ENCODE measurements at regions not wholly inside any gene's neighbourhood (a gene's known extent, or its start where the extent isn't known, plus 50 kb on each side); places are given as distances from the start of the nearest gene placed in this dataset.

DNA sequence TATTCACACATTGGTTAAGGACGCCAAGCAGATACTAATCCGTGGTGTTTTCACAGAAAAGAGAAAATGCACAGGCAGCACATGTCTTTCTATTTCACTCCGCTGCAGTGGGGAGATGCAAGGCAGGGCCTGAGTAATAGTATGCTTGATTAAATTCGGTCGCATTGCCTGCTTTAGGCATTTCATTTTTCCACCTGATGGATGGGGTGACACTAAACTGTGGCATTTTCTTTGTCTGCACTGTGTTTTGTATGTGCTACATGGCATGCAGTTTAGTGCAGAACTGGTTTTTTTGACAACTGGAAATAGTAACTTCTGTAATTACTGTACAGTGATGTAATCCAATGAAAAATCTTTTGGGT lies 94.9 kb downstream of the SLC17A6 start:
- Mint-ChIP-seq H3K27ac (no peak overlapping the region), H3K4me3 (no peak overlapping the region)

DNA sequence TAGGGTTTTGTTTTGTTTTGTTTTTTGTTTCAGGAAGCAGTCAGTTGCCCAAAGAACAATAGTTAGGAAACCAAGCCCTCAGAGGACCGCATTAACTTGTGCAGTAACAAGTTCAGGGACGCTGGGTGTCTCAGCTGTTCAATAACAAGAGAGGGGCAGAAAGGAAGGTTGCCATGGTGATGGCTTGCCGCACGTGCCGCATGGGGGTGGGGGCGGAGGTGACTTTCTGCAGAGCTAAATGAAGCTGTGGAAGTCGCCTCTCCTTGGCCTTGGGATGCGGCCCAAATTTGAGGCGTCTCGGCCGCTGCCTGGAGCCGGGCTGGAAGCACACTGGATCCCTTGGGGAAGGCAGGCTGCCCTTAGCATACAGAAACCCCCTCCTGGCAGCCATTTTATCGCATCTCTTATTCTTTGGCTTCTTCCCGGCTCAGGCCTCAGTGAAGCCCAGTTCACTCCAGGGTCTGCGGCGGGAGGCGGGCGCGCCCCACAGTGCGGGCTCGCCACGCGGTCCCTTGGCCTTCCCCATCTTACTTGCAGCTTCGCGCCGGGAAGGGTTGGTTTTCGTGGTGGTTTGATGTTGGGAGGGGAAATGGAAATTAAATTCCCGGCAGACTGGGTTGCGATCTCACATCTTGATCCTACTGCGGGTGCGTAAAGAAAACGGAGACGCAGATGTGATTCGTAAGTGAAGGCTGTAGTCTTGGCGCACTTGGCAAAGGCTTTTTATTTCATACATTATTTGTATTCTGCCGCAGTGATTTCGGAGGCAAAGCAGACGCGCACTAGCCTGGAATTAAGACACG lies 94.3 kb downstream of the SLC17A6 start:
- Histone ChIP-seq H2AFZ (replicated peaks) (peak overlapping the region; percentile 57), H3K79me2 (ENCODE audit: low read depth) (no peaks in the 10 kb centered on the region), H3K9ac (no peak overlapping the region), H3F3A (ENCODE audit: low read depth) (no peaks in the 10 kb centered on the region), H3K36me3 (no peaks in the 10 kb centered on the region), H3K4me3 (no peak overlapping the region), H3K4me1 (no peaks in the 10 kb centered on the region), H3K27me3 (no peaks in the 10 kb centered on the region), H4K20me1 (ENCODE audit: low read depth) (no peaks in the 10 kb centered on the region), H3K4me2 (no peak overlapping the region), H3K9me3 (ENCODE audit: low read depth) (no peaks in the 10 kb centered on the region), H3K27ac (no peak overlapping the region)
- Mint-ChIP-seq H3K27me3 (ENCODE audit: insufficient read depth, low read depth) (peaks cover 9% of the 10 kb centered on the region), H3K4me1 (peaks cover 27% of the 10 kb centered on the region), H3K36me3 (no peaks in the 10 kb centered on the region), H3K9me3 (peaks cover 10% of the 10 kb centered on the region), H3K27ac (no peak overlapping the region), H3K4me3 (no peak overlapping the region)
- TF ChIP-seq, protein P1, sequence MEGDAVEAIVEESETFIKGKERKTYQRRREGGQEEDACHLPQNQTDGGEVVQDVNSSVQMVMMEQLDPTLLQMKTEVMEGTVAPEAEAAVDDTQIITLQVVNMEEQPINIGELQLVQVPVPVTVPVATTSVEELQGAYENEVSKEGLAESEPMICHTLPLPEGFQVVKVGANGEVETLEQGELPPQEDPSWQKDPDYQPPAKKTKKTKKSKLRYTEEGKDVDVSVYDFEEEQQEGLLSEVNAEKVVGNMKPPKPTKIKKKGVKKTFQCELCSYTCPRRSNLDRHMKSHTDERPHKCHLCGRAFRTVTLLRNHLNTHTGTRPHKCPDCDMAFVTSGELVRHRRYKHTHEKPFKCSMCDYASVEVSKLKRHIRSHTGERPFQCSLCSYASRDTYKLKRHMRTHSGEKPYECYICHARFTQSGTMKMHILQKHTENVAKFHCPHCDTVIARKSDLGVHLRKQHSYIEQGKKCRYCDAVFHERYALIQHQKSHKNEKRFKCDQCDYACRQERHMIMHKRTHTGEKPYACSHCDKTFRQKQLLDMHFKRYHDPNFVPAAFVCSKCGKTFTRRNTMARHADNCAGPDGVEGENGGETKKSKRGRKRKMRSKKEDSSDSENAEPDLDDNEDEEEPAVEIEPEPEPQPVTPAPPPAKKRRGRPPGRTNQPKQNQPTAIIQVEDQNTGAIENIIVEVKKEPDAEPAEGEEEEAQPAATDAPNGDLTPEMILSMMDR (IDR thresholded peaks at IDR 0.05), result no peak
- no peak for TF ChIP-seq EZH2phosphoT487 (IDR thresholded peaks at IDR 0.05)
- no peak for TF ChIP-seq EZH2 (IDR thresholded peaks at IDR 0.05)
- peak; percentile 32 for DNase-seq (ENCODE audit: low spot score)

More for the DNA sequence above, 94.9 kb downstream of the SLC17A6 start:
- no peaks in the 10 kb centered on the region for H3K36me3 ChIP-seq
- peaks cover 7% of the 10 kb centered on the region for H3K9me3 Mint-ChIP-seq
- H3K27ac ChIP-seq, result no peak overlapping the region
- no peaks in the 10 kb centered on the region for H3K27me3 ChIP-seq
- no peaks in the 10 kb centered on the region for H3K9me3 ChIP-seq (ENCODE audit: low read depth)
- H3K4me1 Mint-ChIP-seq, result peaks cover 27% of the 10 kb centered on the region
- peak overlapping the region; percentile 57 for H2AFZ ChIP-seq (replicated peaks)
- no peaks in the 10 kb centered on the region for H3F3A ChIP-seq (ENCODE audit: low read depth)
- no peaks in the 10 kb centered on the region for H3K36me3 Mint-ChIP-seq
- no peak overlapping the region for H3K9ac ChIP-seq
- H4K20me1 ChIP-seq (ENCODE audit: low read depth), result no peaks in the 10 kb centered on the region
- no peak overlapping the region for H3K4me2 ChIP-seq
- no peak overlapping the region for H3K4me3 ChIP-seq
- TF ChIP-seq EZH2phosphoT487 (IDR thresholded peaks at IDR 0.05) (no peak), EZH2 (IDR thresholded peaks at IDR 0.05) (no peak)
- TF ChIP-seq, protein P1 (IDR thresholded peaks at IDR 0.05), result no peak
- H3K4me1 ChIP-seq, result no peaks in the 10 kb centered on the region
- peaks cover 9% of the 10 kb centered on the region for H3K27me3 Mint-ChIP-seq (ENCODE audit: insufficient read depth, low read depth)
- no peaks in the 10 kb centered on the region for H3K79me2 ChIP-seq (ENCODE audit: low read depth)
- DNase-seq (ENCODE audit: low spot score), result no peak

DNA sequence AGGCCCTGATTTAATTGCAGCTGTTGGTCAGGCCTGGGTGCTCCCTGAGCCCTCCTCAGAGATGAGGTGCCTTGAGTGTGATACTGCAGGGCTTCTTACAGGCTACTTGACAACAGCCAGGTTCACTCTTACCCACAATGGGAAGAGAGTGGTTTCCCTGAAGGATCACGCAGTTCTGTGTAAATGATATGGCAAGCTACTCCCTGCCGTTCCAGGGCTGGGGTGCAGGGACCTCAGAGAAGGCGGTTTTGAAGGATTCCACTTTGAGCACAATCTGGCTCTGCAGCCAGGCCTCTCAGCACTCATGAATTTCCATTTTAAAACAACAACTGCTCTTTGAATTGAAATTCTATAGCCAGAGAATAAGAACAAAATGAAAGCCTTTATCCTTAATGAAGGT lies 92.9 kb downstream of the SLC17A6 start:
- Histone ChIP-seq H2AFZ (replicated peaks) (no peak overlapping the region), H3K4me3 (no peak overlapping the region), H3K36me3 (no peaks in the 10 kb centered on the region), H3K27ac (no peak overlapping the region), H3K9me3 (ENCODE audit: low read depth) (no peaks in the 10 kb centered on the region), H4K20me1 (ENCODE audit: low read depth) (no peaks in the 10 kb centered on the region), H3F3A (ENCODE audit: low read depth) (no peaks in the 10 kb centered on the region), H3K27me3 (no peaks in the 10 kb centered on the region), H3K4me2 (no peak overlapping the region), H3K9ac (no peak overlapping the region), H3K4me1 (no peaks in the 10 kb centered on the region), H3K79me2 (ENCODE audit: low read depth) (no peaks in the 10 kb centered on the region)
- peaks cover 10% of the 10 kb centered on the region for H3K9me3 Mint-ChIP-seq
- no peaks in the 10 kb centered on the region for H3K36me3 Mint-ChIP-seq
- no peak for DNase-seq (ENCODE audit: low spot score)
- H3K27ac Mint-ChIP-seq, result no peak overlapping the region
- no peak overlapping the region for H3K4me3 Mint-ChIP-seq
- peaks cover 9% of the 10 kb centered on the region for H3K27me3 Mint-ChIP-seq (ENCODE audit: insufficient read depth, low read depth)
- H3K4me1 Mint-ChIP-seq, result peaks cover 27% of the 10 kb centered on the region
- TF ChIP-seq EZH2 (IDR thresholded peaks at IDR 0.05) (no peak), EZH2phosphoT487 (IDR thresholded peaks at IDR 0.05) (no peak)
- TF ChIP-seq, protein P1 (IDR thresholded peaks at IDR 0.05), result no peak

Measured in neural progenitor cell (in vitro differentiated cells).